Germinal center (tissue), 1 donor: ENCODE measurements at regions not wholly inside any gene's neighbourhood (a gene's known extent, or its start where the extent isn't known, plus 50 kb on each side); places are given as distances from the start of the nearest gene placed in this dataset.

Source experiments
- DNase-seq: peaks from one replicate; pipeline ENCODE4 v3.0.0; 2012; ENCODE audit warnings: mixed read lengths, low spot score

GRCh38 chr22:47793304-47794101, 1031.1 kb downstream of the TBC1D22A start:
- no peak for DNase-seq

- no peak for DNase-seq
These were observed 1026.7 kb downstream of the TBC1D22A start for GRCh38 chr22:47789171-47789570.

DNA sequence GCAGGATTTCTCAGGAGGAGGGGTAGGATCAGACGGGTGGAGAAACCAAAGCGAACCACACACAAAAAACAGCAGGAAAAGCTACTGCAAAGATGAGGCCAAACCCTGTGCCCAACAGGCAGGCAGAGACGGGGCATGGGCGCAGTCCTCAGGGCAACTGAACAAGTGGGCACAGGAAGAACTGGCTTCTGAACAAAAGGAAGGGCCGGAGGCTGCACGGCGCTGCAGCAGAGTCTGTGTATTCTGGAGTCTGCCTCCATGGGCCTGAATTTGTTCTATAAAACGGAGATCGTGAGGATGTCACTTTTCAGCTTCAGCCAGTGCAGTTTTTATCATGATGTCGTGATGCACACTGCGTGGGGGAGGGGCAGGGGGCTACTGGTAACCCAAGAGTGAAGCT, 1026.0 kb downstream of the TBC1D22A start:
- DNase-seq: no peak

GRCh38 chr22:47787501-47788227, 1025.2 kb downstream of the TBC1D22A start:
- DNase-seq: no peak

GRCh38 chr22:47786650-47787290, 1024.3 kb downstream of the TBC1D22A start:
- DNase-seq: no peak

DNA sequence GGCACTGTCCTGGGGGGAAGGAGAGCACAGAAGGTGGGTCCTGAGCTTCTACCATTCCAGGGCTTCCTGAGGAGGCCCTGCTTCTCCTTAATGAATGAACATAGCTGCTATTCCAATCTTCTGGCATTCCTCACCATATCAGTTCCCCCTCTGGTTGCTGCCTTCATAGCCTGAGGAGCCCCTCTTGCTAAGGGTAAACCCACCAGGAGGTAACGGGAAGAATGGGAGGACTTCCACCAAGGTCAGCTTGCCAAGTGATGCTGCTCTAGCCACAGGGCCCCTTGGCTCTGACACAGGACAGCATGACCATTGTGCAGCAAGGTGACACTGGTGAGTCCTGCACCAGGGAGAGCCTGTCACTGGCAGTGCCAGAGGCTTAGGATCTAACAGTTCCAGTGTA, 1022.5 kb downstream of the TBC1D22A start:
- no peak for DNase-seq

DNA sequence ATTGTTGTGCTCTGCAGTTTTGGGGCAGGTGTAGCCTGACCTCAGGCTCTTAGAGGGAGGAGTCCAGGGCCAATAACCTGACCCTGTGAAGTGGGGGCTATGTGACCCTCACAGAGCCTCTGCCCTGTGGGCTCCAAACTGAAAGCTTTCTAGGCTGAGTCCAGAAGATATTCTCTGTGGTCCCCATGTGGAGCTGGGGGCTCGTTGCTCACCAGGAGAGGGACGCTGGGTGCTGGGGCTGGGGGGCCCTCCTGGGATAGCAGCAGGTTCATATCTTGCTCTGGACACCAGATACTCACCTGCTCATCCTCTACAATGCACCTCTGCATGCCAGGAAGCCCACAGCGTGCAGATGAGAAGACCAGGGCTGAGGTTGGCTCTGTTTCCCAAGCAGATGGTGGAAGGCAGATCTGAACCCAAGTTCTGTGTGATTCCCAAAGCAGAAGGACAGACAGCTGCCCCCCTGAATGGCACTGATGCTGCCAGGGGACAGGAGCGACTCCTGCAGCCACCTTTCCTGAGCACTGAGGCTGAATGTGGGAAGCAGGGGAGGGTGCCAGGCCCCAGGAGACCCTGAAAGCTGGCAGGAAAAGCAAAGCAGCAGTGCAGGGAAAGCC, 1022.0 kb downstream of the TBC1D22A start:
- no peak for DNase-seq

DNA sequence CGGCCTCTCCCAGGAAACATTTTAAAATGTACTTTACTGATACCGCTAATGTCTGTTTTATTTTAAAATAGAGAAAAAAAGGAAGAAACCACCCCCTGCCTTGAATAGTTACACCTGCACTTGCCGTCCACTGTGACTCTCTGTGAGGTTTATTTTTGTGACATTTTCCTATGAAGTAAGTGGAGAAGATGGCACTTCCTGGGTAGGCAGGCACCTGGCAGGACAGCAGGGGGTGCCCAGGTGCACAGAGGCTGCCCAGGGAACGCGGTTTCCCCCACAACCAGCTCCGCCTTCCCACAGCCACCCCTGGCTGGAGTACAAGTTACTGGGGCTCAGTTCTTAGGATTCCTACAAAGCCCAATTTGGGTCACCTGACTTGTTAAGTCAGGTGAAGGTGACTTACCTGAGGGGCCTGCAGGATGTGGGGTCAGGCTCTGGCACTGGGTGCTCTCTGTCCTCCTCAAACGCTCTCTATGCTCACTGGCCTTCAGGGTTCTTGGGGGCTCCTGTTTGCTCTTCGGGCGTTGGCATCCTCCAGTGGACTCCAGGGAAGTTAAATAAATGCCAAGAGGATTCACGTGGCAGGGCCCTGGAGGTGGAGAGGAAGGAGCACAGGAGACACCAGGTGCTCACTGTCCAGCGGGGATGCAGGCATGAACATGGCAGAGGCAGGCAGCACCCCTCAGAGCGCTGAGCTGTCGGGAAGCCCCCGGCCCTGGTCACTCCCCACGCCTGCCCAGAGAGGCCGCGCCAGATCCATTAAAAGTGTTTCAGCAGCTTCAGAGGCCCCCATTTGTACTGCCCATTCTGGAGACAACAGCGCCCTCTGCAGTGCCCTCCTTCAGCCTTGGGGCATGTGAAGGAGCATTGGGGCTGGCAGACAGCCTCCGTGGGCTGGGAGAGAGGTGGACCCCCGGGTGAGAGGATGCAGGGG, 1021.2 kb downstream of the TBC1D22A start:
- DNase-seq: no peak

DNA sequence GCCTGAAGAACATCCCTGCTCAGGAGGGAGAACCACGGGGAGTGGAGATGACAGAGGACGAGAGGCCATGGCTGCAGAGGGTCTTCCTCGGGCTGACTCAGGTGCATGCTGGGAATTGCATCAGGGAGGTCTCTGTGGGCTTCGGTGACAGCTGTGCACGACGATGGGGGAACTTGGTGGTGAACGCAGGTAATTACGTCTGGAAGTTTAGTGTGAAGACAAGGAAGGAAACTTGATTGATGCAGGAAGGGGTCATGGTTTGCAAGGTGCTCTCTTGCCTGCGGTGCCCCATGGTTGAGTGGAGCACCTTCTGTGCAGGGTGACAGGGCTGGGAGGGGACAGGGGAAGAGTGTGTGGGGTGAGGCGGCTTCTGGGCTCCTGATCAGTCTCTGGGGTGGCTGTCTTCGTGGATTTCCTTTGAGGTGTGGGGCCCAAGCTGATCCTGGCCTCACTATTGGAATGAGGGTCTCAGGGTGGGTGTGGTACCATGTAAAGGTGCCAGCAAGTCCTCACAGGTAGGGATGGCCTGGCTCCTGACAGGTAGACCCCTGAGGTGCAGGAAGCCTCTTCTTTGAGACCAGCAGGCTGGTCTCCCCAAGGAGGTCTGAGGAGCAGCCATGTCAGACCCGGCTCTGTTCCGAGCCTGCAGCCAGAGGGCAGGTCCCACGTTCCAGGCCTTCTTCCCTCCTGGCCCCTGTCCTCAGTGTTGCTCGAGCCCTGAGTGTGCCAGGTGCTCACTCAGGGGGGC, 1020.1 kb downstream of the TBC1D22A start:
- DNase-seq: no peak

DNA sequence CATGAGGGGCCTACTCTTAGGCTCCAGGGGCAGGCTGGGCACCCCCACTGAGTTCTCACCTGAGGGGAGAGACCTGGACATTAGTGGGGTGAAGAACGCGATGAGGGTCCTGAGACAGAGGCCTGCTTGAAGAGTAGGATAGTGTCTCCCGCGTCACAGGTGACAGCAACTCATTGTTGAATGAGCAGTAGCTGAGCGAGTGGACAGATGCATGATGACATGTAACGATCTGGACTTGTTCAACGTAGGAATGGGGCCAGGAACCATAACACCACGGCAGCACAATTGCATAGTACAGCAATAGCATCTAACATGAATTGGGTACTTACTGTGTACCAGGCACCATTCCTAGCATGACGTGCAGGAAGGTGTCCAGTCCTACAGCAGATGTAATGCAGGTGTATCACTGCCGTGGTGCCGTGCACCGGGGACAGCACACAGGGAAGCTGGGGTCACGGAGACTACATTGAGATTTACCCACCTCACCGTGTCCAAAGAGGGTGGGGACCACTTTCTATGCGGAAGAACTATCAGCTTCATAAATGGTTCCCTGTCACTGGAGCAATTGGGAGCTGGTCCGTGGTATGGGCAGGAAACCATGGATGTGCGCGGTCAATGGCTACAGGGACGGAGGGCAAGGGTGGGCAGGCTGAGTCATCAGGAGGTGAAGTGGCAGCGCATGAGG, 1019.1 kb downstream of the TBC1D22A start:
- no peak for DNase-seq

- no peak for DNase-seq
These were observed 1018.6 kb downstream of the TBC1D22A start for GRCh38 chr22:47781024-47781423.

GRCh38 chr22:47780281-47780875, 1017.9 kb downstream of the TBC1D22A start:
- no peak for DNase-seq

DNA sequence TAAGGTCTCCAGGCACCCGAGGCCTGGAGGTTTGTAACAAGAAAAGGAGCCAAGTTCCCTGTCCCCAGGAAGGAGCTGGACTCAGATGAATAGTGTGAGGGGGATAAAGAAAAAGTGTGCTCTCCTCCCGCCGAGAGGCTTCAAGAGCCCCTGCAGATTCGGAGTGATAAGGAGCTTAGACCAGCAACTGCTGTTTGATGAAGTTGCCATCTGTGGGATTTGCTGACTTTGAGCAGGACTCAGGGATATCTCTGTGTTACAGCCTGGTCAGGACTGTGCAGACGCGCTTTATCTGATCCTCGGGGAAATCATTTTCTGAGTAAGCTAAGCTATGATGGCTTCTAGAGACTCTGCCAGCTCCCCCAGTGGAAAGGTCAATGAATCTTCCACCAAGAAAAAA, 1017.0 kb downstream of the TBC1D22A start:
- no peak for DNase-seq

GRCh38 chr22:47778160-47778658, 1015.8 kb downstream of the TBC1D22A start:
- no peak for DNase-seq

- DNase-seq: no peak
These were observed 1015.0 kb downstream of the TBC1D22A start for GRCh38 chr22:47777426-47777825.

DNA sequence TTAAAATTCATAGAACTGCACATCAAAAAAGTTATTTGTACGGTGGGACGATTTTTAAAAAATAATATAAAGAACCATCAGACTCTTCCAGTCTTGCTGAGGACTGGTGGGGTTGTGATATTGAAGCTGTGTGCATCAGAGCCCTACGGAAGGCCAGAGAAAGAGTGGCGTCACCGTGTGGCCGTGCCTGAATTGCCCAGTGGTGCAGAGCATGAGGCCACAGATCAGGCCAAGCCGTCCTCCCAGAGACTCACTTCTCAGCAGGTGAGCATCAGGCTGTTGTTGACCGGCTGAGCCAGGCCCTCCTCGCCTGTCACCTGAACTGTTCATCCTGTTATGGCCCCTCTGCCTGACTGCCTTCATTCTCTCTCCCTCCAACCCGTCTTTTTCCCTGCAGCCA, 1013.9 kb downstream of the TBC1D22A start:
- no peak for DNase-seq

GRCh38 chr22:47775686-47776085, 1013.2 kb downstream of the TBC1D22A start:
- no peak for DNase-seq

DNA sequence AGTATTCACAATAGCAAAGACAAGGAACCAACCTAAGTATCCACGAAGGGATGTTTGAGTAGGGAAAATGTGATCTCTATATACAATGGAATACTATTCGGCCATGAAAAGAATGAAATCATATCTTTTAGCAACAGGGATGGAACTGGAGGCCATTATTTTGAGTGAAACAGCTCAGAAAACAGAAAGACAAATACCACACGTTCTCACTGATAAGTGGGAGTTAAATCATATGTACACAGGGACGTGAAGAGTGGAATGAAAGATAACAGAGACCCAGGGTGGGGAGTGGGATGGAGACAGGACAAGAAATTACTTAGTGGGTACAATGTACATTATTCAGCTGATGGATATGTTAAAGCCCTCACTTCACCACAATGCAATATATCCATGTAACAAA, 1012.7 kb downstream of the TBC1D22A start:
- no peak for DNase-seq

GRCh38 chr22:47773635-47774034, 1011.2 kb downstream of the TBC1D22A start:
- no peak for DNase-seq

DNA sequence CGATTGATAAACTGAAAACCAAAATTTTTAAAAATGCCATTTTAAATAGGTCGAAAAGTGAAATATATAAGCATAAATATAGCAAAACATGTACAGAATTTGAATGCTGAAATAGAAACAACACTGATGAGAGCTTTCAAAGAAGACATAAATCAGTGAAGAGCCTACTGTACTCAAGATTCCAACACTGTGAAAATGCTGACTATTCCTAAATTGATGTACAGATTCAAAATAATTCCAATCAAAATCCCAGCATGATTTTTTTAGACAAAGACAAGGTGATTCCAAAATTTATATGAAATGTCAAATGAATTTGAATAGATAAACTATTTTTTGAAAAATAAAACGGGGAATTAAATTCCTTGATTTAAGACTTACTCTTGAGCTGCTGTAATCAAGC, 1010.4 kb downstream of the TBC1D22A start:
- no peak for DNase-seq
